ENCODE measurements at regions not wholly inside any gene's neighbourhood (a gene's known extent, or its start where the extent isn't known, plus 50 kb on each side); places are given as distances from the start of the nearest gene placed in this dataset.

GRCh38 chr9:87122947-87123685 lies 175.8 kb upstream of the GAS1 start:
- FAIRE-seq = no peak

DNA sequence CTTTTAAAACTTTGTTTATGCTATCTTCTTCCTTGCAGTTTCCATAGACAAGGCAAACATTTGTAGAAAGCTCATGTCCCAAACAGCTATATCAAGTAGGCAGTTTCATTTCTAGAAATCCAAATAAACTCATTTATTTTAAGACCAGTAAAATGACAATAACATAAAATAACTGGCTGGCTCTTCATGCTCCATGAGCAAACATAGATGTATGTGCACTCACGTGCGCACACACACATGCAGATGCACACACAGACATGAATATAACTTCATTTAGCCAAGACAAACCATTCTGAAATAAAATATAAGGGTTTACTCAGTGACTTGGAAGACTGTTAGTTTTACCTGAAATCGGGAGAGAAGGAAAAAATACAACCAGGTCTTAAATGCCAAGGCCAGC lies 176.5 kb upstream of the GAS1 start:
- FAIRE-seq = no peak

GRCh38 chr9:87125819-87126218 lies 178.5 kb upstream of the GAS1 start:
- no peak for FAIRE-seq

DNA sequence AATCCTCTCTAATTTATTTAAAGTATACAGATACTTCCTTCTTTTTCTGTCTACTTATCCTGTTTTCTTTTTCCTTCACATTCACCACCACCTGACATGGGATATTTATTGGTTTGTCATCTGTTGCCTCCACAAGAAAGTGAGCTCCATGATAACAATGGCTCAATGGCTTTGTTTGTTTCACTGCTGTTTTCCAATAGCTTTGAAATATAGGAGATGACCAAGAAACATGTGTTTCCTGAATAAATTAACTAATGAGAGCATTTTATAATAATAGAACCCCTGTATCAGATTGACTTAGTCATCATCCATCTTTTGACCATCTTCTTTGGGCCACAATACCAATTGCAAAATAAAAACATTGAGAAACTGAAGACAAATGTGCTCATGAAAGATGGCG lies 180.2 kb upstream of the GAS1 start:
- FAIRE-seq = no peak

DNA sequence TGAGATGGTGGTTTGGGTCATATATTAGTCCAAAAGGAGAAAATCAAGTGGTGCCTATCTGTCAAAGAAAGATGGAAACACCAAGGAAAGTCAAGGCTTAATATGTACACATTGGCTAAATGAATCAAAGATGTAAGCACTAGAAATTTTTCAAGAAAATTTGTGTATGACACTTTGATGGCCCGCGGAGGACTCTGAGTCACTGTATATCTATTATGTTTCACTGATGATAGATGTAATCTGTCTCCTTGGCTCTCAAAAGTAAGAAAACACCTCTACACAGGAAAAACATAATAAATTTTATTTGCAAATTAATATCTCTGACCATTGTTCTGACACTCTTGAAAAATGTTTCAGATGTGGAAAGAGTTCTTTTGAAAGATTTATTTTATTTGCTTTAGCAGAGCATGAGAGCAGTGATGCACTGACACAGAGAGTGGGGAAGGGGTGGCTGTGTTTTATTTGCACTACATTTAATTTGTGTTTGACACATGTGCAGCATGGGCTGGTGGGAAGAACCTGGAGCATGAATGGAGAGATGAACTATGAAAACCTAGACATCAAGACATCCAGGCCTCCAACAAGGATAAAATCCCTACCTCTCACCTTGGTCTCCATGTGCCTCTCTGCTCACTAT lies 180.8 kb upstream of the GAS1 start:
- no peak for FAIRE-seq

DNA sequence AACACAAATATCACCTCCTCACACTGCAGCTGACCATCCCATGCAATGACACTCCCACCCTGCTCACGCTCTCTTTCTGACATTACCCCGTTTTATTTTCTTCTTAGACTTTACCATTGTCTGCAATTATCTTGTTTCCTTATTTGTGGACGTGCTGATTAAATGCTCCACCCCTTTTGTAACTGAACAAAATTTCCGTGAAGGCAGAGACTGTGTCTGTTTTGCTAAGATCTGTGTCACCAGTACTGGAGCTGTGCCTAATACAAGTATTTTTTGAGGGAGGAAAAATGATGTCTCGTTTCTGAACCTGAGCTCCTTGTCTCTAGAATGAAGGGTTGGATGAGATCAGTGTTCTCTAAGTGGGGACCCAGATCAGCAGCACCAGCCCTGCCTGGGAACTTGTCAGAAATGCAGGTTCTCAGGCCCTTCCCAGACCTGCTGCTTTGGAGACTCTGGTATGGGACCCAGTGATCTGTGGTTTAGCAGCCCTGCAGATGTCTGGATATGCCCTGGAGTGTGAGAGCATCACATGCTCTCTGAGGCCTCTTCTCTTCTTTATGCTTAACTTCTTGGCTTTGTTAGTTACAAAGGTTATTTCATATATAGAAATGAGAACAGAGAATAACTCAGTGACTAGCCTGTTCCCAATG lies 181.7 kb upstream of the GAS1 start:
- no peak for FAIRE-seq

GRCh38 chr9:87135074-87135473 lies 187.8 kb upstream of the GAS1 start:
- FAIRE-seq = no peak

DNA sequence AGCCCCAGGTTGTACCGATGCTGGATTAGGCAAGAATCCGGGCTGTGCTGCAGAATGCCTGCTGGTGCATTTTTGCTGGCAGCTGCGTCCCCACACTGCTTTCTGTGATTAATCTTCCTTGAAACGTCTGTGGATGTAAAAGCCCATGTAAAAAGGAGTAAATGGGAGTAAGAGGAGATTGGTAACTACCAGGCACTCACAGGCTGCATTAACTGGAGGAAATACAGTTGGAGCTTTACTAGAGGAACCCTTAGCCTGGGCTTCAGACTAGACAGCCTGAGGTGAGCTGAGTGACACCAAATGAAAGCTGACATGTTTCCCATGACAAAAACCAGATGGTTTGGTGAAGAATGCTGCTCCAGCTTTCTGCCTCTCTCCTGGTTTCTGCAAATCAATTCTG lies 190.4 kb upstream of the GAS1 start:
- FAIRE-seq = no peak

GRCh38 chr9:87138128-87139040 lies 191.1 kb upstream of the GAS1 start:
- FAIRE-seq = no peak

- FAIRE-seq = no peak
These were observed 191.9 kb upstream of the GAS1 start for GRCh38 chr9:87139099-87139730.

DNA sequence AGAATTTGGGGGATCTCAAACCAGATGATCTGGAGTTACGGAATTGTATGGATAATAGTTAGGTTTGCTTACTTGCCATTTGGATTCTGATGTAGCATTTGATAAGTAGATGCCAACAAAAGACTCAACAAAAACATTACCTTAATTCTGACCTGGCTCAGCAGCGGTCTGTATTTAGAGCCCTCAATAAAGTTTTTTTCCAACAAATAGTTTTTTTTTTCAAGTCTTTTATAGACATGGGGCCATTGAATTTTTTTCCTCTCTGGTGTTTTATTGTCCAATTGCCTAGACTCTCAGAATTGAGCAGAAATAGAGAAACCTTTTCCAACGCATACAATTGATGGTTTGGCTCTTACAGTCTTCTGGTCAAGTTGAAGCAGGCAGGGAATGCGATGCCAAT lies 192.8 kb upstream of the GAS1 start:
- FAIRE-seq = no peak

DNA sequence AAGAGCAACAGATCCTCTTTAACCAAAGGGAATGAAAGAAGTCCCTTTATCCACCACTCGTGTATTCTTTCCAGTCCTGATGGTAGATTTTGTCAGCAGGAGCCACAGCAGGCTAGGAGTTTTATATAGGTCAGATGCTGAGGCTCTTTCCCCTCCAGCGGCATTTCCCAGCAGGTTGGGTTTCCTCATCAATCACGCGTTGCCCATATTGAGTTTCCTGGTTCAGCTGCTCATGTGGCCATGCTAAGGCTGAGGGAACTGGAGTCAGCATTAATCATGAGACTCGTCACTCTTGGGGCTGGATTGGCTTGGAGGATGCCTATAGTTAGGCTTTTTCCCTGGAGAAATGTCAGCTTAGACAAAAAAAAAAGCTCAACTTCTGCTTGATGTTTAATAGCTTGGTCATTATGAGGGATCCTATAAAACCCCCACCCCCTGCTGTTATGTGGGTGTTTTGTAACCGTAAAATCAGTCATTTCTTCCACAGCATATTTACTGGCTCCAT lies 193.4 kb upstream of the GAS1 start:
- FAIRE-seq = no peak

GRCh38 chr9:87141124-87141523 lies 193.8 kb upstream of the GAS1 start:
- FAIRE-seq = no peak

GRCh38 chr9:87146933-87147332 lies 199.6 kb upstream of the GAS1 start:
- FAIRE-seq = no peak

GRCh38 chr9:87147839-87148238 lies 200.5 kb upstream of the GAS1 start:
- no peak for FAIRE-seq

GRCh38 chr9:87148331-87149104 lies 201.2 kb upstream of the GAS1 start:
- FAIRE-seq = no peak

DNA sequence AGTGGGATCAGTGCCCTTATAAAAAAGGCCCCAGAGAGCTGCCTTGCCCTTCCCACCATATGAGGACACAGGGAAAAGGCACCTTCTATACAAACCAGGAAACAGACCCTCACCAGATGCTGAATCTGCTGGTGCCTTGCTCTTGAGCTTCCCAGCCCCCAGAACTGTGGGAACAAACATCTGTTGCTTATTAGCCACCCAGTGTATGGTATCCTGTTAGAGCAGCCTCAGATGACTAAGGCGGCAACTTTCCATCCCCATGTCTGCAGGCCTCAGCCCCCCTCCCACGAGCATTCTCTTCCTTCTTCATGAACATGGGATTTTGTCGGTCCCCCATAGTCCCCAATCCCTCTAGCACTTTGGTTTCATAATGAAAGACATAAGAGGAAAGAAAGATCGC lies 202.5 kb upstream of the GAS1 start:
- FAIRE-seq = no peak

DNA sequence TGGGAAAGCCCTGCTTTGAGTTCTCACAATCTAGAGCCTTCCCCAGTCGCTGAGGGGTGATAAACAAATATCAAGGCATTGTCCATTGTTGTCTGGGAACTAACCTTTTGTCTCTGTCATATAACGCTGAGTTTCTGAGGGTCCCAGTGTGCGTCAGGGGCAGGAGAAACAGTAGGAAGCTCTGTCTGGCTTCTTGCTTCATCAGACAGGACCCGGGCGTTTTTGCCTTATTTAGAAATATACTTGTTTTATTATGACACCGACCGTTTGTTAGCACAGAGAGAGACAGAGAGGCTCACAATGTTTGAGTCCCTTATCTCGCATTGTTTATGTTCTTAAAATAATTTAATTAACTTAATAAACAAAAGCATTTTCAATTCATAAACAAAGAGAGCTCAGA lies 204.9 kb upstream of the GAS1 start:
- no peak for FAIRE-seq

DNA sequence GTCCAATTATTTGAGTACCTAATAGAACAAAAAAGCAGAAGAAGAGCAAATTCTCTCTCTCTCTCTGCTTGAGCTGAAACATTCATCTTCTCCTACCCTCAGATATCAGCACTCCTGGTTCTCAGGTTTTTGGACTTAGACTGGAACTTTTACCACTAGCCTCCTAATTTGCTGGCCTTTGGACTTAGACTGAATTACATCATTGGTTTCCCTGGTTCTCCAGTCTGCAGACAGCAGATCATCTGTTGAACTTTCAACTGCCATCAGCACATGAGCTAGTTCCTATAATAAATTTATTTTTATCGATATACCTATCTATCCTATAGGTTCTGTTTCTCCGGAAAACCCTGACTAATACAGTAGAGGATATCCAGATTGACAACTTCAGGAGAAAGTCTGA lies 208.9 kb upstream of the GAS1 start:
- FAIRE-seq = no peak

DNA sequence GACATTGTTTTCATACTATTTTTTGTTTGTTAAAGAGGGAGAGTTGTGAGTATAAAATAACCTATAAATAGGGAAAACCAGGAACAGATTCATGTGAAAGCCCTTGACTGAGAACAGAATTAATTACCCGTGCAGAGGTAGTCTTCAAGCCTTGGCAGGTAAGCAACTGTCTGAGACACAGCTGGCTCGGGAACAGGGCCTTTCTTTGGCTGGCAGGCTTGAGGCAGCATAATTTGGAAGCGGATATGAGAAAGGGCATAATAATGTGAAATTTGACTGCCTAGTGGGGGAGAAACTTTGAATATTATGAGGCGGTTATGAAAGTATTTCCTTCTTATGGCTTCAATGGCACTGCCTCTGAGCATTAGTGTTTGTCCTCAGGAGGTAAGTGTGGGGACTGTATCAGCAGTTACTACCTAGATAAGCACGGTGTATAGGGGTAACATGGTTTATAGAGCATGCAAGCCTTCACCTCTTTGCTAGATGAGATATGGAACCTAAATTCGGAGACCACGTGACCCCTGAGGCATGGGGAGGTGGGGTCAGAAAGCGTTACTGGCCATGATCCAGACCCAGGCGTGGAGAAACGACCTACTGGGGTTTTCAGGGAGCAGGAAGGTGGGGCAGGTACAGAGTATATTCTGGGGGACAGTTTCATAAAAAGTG lies 210.2 kb upstream of the GAS1 start:
- FAIRE-seq = no peak

DNA sequence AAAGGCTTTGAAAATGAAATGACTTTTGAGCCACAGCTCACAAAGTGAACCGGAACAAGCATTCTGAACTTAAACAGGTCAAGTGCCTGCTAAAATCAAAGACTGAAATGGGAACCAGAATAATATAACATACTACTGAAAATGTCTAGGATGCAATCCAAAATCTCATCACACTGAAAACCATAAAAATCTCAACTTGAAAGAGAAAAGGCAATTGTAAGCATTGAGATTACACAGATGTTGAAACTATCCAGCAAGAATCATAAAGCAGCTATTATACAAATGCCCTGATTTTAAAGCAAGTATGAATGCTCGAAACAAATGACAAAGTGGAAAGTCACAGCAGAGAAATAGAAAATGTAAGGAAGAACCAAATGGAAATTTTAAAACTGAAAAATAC lies 211.5 kb upstream of the GAS1 start:
- FAIRE-seq = no peak
